SKM-1 (cell line): ENCODE measurements at regions not wholly inside any gene's neighbourhood (a gene's known extent, or its start where the extent isn't known, plus 50 kb on each side); places are given as distances from the start of the nearest gene placed in this dataset.
"Not testable (repeated sequence)": the region's sequence is repeated elsewhere in the genome, so short reads cannot be mapped to it uniquely, and the experiment has no call there.

Experiments used
- DNase-seq: peaks from one replicate; lab custom pipeline; 2025; ENCODE audit not compliant: unreplicated experiment; lab: John Stamatoyannopoulos, UW

- no peak for DNase-seq
Observed at GRCh38 chr5:104903941-104904340, 1341.4 kb upstream of the NUDT12 start.

- no peak for DNase-seq
Observed at GRCh38 chr5:104891596-104891995, 1329.0 kb upstream of the NUDT12 start.

GRCh38 chr5:104890767-104891166 lies 1328.2 kb upstream of the NUDT12 start:
- DNase-seq, result no peak

- DNase-seq, result no peak
Observed at GRCh38 chr5:104859437-104859836, 1296.8 kb upstream of the NUDT12 start.

GRCh38 chr5:104852099-104852498 lies 1289.5 kb upstream of the NUDT12 start:
- DNase-seq, result not testable (repeated sequence)

- DNase-seq, result no peak
Observed at GRCh38 chr5:104845541-104845940, 1283.0 kb upstream of the NUDT12 start.

- no peak for DNase-seq
Observed at GRCh38 chr5:104843822-104844221, 1281.2 kb upstream of the NUDT12 start.

- DNase-seq, result no peak
Observed at GRCh38 chr5:104840284-104840683, 1277.7 kb upstream of the NUDT12 start.

GRCh38 chr5:104831515-104831914 lies 1268.9 kb upstream of the NUDT12 start:
- DNase-seq, result not testable (repeated sequence)

GRCh38 chr5:104821606-104822005 lies 1259.0 kb upstream of the NUDT12 start:
- no peak for DNase-seq

- no peak for DNase-seq
Observed at GRCh38 chr5:104817127-104817526, 1254.5 kb upstream of the NUDT12 start.

GRCh38 chr5:104815212-104815611 lies 1252.6 kb upstream of the NUDT12 start:
- DNase-seq, result no peak

- no peak for DNase-seq
Observed at GRCh38 chr5:104800440-104801048, 1238.0 kb upstream of the NUDT12 start.

- no peak for DNase-seq
Observed at GRCh38 chr5:104793755-104794080, 1231.1 kb upstream of the NUDT12 start.

- no peak for DNase-seq
Observed at GRCh38 chr5:104793031-104793754, 1230.6 kb upstream of the NUDT12 start.

- no peak for DNase-seq
Observed at GRCh38 chr5:104789366-104789765, 1226.8 kb upstream of the NUDT12 start.

GRCh38 chr5:104785097-104785496 lies 1222.5 kb upstream of the NUDT12 start:
- DNase-seq, result no peak

GRCh38 chr5:104774372-104774771 lies 1211.8 kb upstream of the NUDT12 start:
- no peak for DNase-seq

GRCh38 chr5:104764197-104764596 lies 1201.6 kb upstream of the NUDT12 start:
- DNase-seq, result no peak

GRCh38 chr5:104763216-104763615 lies 1200.6 kb upstream of the NUDT12 start:
- DNase-seq, result no peak

- no peak for DNase-seq
Observed at GRCh38 chr5:104757915-104758314, 1195.3 kb upstream of the NUDT12 start.

GRCh38 chr5:104755806-104756205 lies 1193.2 kb upstream of the NUDT12 start:
- no peak for DNase-seq
